Stimulated activated CD8-positive, alpha-beta memory T cell treated with anti-CD3 and anti-CD28 coated beads, Interleukin-7, amount 100 ng/mL, for 1 hour (primary cell): ENCODE measurements at regions not wholly inside any gene's neighbourhood (a gene's known extent, or its start where the extent isn't known, plus 50 kb on each side); places are given as distances from the start of the nearest gene placed in this dataset.
"Not testable (repeated sequence)": the region's sequence is repeated elsewhere in the genome, so short reads cannot be mapped to it uniquely, and the experiment has no call there.

ENCODE experiments used
- DNase-seq, 2 donors: peaks; one replicate each; pipeline ENCODE4 v3.0.0-alpha.2; 2020; ENCODE audit warnings: low read depth in 2 of 2

GRCh38 chr16:29328528-29328927, 78.0 kb downstream of the NPIPB11 start:
- not testable (repeated sequence) for DNase-seq

- not testable (repeated sequence) for DNase-seq
Observed at GRCh38 chr16:29327631-29328408, 78.7 kb downstream of the NPIPB11 start.

- not testable (repeated sequence) for DNase-seq
Observed at GRCh38 chr16:29326164-29327125, 80.1 kb downstream of the NPIPB11 start.

GRCh38 chr16:29323725-29324124, 82.8 kb downstream of the NPIPB11 start:
- DNase-seq = not testable (repeated sequence)

GRCh38 chr16:29321585-29321984, 84.9 kb downstream of the NPIPB11 start:
- DNase-seq = no peak

GRCh38 chr16:29321000-29321393, 85.5 kb downstream of the NPIPB11 start:
- no peak for DNase-seq

GRCh38 chr16:29320274-29320999, 86.1 kb downstream of the NPIPB11 start:
- no peak for DNase-seq

- DNase-seq = no peak
Observed at GRCh38 chr16:29319726-29320125, 86.8 kb downstream of the NPIPB11 start.

GRCh38 chr16:29318561-29318968, 87.9 kb downstream of the NPIPB11 start:
- not testable (repeated sequence) for DNase-seq

- no peak for DNase-seq
Observed at GRCh38 chr16:29318037-29318436, 88.5 kb downstream of the NPIPB11 start.

GRCh38 chr16:29317269-29317668, 89.2 kb downstream of the NPIPB11 start:
- DNase-seq = no peak

GRCh38 chr16:29316761-29317183, 89.7 kb downstream of the NPIPB11 start:
- DNase-seq = no peak

- DNase-seq = no peak
Observed at GRCh38 chr16:29315916-29316517, 90.5 kb downstream of the NPIPB11 start.

- no peak for DNase-seq
Observed at GRCh38 chr16:29315046-29315445, 91.5 kb downstream of the NPIPB11 start.

- no peak for DNase-seq
Observed at GRCh38 chr16:29314292-29314934, 92.1 kb downstream of the NPIPB11 start.

GRCh38 chr16:29313559-29314048, 92.9 kb downstream of the NPIPB11 start:
- no peak for DNase-seq

- DNase-seq = no peak
Observed at GRCh38 chr16:29312835-29313558, 93.5 kb downstream of the NPIPB11 start.

GRCh38 chr16:29312345-29312675, 94.2 kb downstream of the NPIPB11 start:
- not testable (repeated sequence) for DNase-seq

- DNase-seq = no peak
Observed at GRCh38 chr16:29311461-29312344, 94.8 kb downstream of the NPIPB11 start.
